ENCODE measurements at regions not wholly inside any gene's neighbourhood (a gene's known extent, or its start where the extent isn't known, plus 50 kb on each side); places are given as distances from the start of the nearest gene placed in this dataset.

DNA sequence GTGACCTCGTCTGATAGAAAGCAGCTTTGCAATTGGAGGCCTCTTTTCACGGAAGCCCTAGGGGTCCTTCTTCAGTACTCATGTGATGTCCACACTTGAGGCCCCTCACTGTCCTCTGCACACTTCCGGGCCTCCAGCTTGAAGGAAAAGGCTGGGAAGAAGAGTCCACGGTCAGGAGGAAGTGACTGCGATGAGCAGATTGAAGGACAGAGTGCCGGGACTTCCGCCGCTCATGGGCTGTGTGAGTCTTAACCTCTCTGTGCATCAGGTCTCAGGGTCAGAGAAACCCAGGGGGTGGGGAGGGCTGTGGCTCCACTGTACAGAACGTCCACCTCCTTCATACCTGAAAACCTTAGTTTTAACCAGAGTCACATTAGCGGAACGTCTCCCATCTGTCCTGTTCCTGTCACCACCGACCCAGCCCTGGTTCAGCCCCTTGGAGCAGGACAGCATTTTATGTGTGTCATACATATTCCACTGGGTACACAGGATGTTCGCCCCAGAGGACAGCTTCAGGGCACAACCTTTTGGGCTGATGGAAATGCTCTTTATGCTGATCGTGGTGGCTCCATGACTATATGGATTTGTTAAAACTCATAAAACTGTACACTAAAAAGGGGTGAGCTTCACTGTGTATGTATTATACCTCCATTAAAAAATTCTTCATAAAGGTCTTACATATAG lies 51.0 kb upstream of the SORCS2 start:
- TF ChIP-seq, protein P1, sequence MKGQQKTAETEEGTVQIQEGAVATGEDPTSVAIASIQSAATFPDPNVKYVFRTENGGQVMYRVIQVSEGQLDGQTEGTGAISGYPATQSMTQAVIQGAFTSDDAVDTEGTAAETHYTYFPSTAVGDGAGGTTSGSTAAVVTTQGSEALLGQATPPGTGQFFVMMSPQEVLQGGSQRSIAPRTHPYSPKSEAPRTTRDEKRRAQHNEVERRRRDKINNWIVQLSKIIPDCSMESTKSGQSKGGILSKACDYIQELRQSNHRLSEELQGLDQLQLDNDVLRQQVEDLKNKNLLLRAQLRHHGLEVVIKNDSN (CRISPR knock-in tag; IDR thresholded peaks at IDR 0.05) = no peak
- no peak for TF ChIP-seq ZBTB7A (IDR thresholded peaks at IDR 0.05; ENCODE audit: borderline replicate concordance, control insufficient read depth, low read depth, low read length)
- TF ChIP-seq POLR2A (conservative IDR thresholded peaks at IDR 0.05) = no peak
- TF ChIP-seq, protein P2, sequence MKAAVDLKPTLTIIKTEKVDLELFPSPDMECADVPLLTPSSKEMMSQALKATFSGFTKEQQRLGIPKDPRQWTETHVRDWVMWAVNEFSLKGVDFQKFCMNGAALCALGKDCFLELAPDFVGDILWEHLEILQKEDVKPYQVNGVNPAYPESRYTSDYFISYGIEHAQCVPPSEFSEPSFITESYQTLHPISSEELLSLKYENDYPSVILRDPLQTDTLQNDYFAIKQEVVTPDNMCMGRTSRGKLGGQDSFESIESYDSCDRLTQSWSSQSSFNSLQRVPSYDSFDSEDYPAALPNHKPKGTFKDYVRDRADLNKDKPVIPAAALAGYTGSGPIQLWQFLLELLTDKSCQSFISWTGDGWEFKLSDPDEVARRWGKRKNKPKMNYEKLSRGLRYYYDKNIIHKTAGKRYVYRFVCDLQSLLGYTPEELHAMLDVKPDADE (conservative IDR thresholded peaks at IDR 0.05; ENCODE audit: control insufficient read depth, low read depth, low read length) = no peak
- TF ChIP-seq RAD21 (CRISPR knock-in tag; conservative IDR thresholded peaks at IDR 0.05 in 1 of 2, IDR thresholded peaks at IDR 0.05 in 1 of 2) = no peak
- no peak for TF ChIP-seq ZNF780A (CRISPR knock-in tag; IDR thresholded peaks at IDR 0.05)

All from K562 (cell line).